Esophagus muscularis mucosa (tissue), 3 donors: ENCODE measurements at regions not wholly inside any gene's neighbourhood (a gene's known extent, or its start where the extent isn't known, plus 50 kb on each side); places are given as distances from the start of the nearest gene placed in this dataset.

Experiments
- POLR2A ChIP-seq: fragments of 450-650 bp; IDR thresholded peaks from one replicate; pipeline ENCODE4 v1.6.1; 2017; ENCODE audit warnings: antibody characterized with exemption, moderate library complexity, mild to moderate bottlenecking, low read depth
- TF ChIP-seq, protein P1 (sequence below), 3 experiments: fragments of 200-600 bp in 2 of 3; fragments of 450-650 bp in 1 of 3; sonication (generic) in 2 of 3; IDR thresholded peaks; one replicate each; pipeline ENCODE4 v1.5.1; 2017 to 2019; ENCODE audit warnings: antibody characterized with exemption in 3 of 3, mild to moderate bottlenecking in 2 of 3, moderate library complexity in 1 of 3

DNA sequence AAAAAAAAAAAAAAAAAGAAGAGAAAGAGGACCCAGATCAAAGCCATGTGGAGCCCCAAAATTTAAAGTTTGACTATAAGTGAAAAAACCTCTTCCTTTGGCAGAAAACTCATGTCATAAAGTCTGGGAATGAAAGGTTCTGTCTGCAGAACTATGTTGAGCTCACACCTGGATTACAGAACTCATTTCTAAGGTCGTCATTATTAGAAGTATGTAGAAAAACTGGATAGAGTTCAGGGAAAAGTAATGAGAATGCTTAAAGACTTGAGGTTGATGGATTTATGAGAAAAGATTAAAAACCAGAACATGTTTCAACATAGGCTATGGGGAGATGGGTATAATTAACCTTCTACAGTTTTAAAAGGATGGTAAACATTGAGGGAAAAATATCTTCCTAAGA, 90.7 kb upstream of the COL11A1 start:
- TF ChIP-seq, protein P1, sequence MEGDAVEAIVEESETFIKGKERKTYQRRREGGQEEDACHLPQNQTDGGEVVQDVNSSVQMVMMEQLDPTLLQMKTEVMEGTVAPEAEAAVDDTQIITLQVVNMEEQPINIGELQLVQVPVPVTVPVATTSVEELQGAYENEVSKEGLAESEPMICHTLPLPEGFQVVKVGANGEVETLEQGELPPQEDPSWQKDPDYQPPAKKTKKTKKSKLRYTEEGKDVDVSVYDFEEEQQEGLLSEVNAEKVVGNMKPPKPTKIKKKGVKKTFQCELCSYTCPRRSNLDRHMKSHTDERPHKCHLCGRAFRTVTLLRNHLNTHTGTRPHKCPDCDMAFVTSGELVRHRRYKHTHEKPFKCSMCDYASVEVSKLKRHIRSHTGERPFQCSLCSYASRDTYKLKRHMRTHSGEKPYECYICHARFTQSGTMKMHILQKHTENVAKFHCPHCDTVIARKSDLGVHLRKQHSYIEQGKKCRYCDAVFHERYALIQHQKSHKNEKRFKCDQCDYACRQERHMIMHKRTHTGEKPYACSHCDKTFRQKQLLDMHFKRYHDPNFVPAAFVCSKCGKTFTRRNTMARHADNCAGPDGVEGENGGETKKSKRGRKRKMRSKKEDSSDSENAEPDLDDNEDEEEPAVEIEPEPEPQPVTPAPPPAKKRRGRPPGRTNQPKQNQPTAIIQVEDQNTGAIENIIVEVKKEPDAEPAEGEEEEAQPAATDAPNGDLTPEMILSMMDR (IDR thresholded peaks at IDR 0.05): no peak
- TF ChIP-seq POLR2A: no peak
